Gastrocnemius medialis (tissue), 4 donors: ENCODE measurements at regions not wholly inside any gene's neighbourhood (a gene's known extent, or its start where the extent isn't known, plus 50 kb on each side); places are given as distances from the start of the nearest gene placed in this dataset.

ENCODE experiments used
- ATAC-seq, 2 donors: fragments of 150-250 bp; one replicate each; pipeline ENCODE4 v1.9.1; 2016
- DNase-seq, 2 donors: peaks; one replicate each; pipeline ENCODE4 v3.0.0-alpha.2; 2019
- H3K27ac ChIP-seq, 4 donors: fragments of 200-600 bp; sonication (generic); 1 replicate in 1 of 4; 2 replicates in 3 of 4; pipeline ENCODE4 v1.5.1; 2016 to 2018; ENCODE audit warnings: mild to moderate bottlenecking in 2 of 4, moderate library complexity in 1 of 4
- H3K27me3 ChIP-seq, 3 donors: fragments of 200-600 bp; sonication (generic) in 2 of 3; 1 replicate in 1 of 3; 2 replicates in 2 of 3; pipeline versions ENCODE4 v1.5.1 to v1.6.0; 2016 to 2019; ENCODE audit warnings: mild to moderate bottlenecking in 1 of 3, moderate library complexity in 1 of 3
- H3K36me3 ChIP-seq, 2 donors: fragments of 200-600 bp; sonication (generic) in 1 of 2; one replicate each; pipeline ENCODE4 v1.5.1; 2017 to 2018
- H3K4me1 ChIP-seq, 2 donors: fragments of 200-600 bp; sonication (generic) in 1 of 2; one replicate each; pipeline ENCODE4 v1.5.1; 2016 to 2017; ENCODE audit warnings: mild to moderate bottlenecking in 2 of 2
- H3K4me3 ChIP-seq, 4 donors: fragments of 200-600 bp; sonication (generic) in 3 of 4; 1 replicate in 1 of 4; 2 replicates in 3 of 4; pipeline ENCODE4 v1.5.1; 2016 to 2019; ENCODE audit warnings: mild to moderate bottlenecking in 2 of 4
- H3K9me3 ChIP-seq, 3 donors: fragments of 200-600 bp; sonication (generic) in 2 of 3; 1 replicate in 1 of 3; 2 replicates in 2 of 3; pipeline ENCODE4 v1.5.1; 2016 to 2019
- POLR2A ChIP-seq, 2 donors: fragments of 450-650 bp; IDR thresholded peaks; one replicate each; pipeline ENCODE4 v1.6.1; 2017; ENCODE audit warnings: antibody characterized with exemption in 2 of 2, mild to moderate bottlenecking in 2 of 2, moderate library complexity in 2 of 2
- in situ Hi-C, 4 donors: fragments of 200-750 bp; cut with MboI; loops; one replicate each; pipeline versions ENCODE4 v1.15.0 to v1.8.0; 2017; ENCODE audit warnings: low sequenced_read_pairs in 4 of 4
- intact Hi-C: fragments of 100-400 bp; cut with DNase I; formaldehyde crosslinking; loops from one replicate; pipeline ENCODE4 v1.15.1; 2023; ENCODE audit warnings: low total_unique reads
- TF ChIP-seq, protein P1 (sequence below), 5 experiments: fragments of 450-650 bp in 3 of 5; fragments of 200-600 bp in 2 of 5; sonication (generic) in 2 of 5; IDR thresholded peaks in 4 of 5; conservative IDR thresholded peaks in 1 of 5; 1 replicate in 4 of 5; 2 replicates in 1 of 5; pipeline ENCODE4 v1.5.1; 2016 to 2019; ENCODE audit warnings: antibody characterized with exemption in 5 of 5, mild to moderate bottlenecking in 3 of 5, moderate library complexity in 3 of 5

DNA sequence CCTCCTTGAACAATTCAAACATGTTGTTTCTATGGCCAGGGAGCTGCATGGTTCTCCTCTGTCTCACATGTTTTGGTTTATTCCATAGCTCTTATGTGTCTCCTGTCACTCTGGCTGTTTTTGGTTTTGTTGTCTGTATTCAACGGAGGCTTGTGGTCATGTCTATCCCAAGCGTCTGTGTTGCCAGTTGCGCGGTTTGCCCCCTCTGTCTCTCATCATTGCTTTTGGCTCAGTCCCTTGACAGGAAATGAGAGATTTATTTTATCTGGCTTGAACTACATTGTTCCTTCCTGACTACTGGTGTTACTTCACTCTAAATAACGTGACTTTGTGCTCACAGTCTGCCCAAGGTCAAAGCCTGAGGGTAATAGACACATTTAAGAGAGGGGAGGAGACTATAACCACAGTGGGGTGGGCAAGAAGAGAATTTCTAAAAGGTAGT is 96.4 kb upstream of the SOX5 start:
- no peak overlapping the region for H3K4me3 ChIP-seq
- H3K27ac ChIP-seq: no peak overlapping the region
- no peak for TF ChIP-seq POLR2A (IDR thresholded peaks at IDR 0.05)
- TF ChIP-seq, protein P1, sequence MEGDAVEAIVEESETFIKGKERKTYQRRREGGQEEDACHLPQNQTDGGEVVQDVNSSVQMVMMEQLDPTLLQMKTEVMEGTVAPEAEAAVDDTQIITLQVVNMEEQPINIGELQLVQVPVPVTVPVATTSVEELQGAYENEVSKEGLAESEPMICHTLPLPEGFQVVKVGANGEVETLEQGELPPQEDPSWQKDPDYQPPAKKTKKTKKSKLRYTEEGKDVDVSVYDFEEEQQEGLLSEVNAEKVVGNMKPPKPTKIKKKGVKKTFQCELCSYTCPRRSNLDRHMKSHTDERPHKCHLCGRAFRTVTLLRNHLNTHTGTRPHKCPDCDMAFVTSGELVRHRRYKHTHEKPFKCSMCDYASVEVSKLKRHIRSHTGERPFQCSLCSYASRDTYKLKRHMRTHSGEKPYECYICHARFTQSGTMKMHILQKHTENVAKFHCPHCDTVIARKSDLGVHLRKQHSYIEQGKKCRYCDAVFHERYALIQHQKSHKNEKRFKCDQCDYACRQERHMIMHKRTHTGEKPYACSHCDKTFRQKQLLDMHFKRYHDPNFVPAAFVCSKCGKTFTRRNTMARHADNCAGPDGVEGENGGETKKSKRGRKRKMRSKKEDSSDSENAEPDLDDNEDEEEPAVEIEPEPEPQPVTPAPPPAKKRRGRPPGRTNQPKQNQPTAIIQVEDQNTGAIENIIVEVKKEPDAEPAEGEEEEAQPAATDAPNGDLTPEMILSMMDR (IDR thresholded peaks at IDR 0.05 in 4 of 5, conservative IDR thresholded peaks at IDR 0.05 in 1 of 5): no peak
- H3K27me3 ChIP-seq: no peaks in the 10 kb centered on the region
- no peaks in the 10 kb centered on the region for H3K4me1 ChIP-seq
- DNase-seq: no peak
- intact Hi-C loops: no loop called here
- in situ Hi-C loops: no loop called here
- no peaks in the 10 kb centered on the region for H3K9me3 ChIP-seq
- H3K36me3 ChIP-seq: no peaks in the 10 kb centered on the region
- ATAC-seq: no peak

GRCh38 chr12:24044941-24045703 is 95.7 kb upstream of the SOX5 start:
- DNase-seq (no peak), ATAC-seq (no peak)
- in situ Hi-C loops (no loop called here), intact Hi-C loops (no loop called here)
- Histone ChIP-seq H3K9me3 (no peaks in the 10 kb centered on the region), H3K4me3 (no peak overlapping the region), H3K36me3 (no peaks in the 10 kb centered on the region), H3K27me3 (no peaks in the 10 kb centered on the region), H3K4me1 (no peaks in the 10 kb centered on the region), H3K27ac (no peak overlapping the region)
- TF ChIP-seq, protein P1 (IDR thresholded peaks at IDR 0.05 in 4 of 5, conservative IDR thresholded peaks at IDR 0.05 in 1 of 5): no peak

GRCh38 chr12:24042651-24043050 is 93.2 kb upstream of the SOX5 start:
- in situ Hi-C loops: no loop called here
- no peaks in the 10 kb centered on the region for H3K27me3 ChIP-seq
- no peak for TF ChIP-seq POLR2A (IDR thresholded peaks at IDR 0.05)
- TF ChIP-seq, protein P1 (IDR thresholded peaks at IDR 0.05 in 4 of 5, conservative IDR thresholded peaks at IDR 0.05 in 1 of 5): no peak

GRCh38 chr12:24039113-24039525 is 89.6 kb upstream of the SOX5 start:
- ATAC-seq: peak in 1 of 2 donors; percentile 36
- in situ Hi-C loops: no loop called here
- TF ChIP-seq, protein P1 (IDR thresholded peaks at IDR 0.05 in 4 of 5, conservative IDR thresholded peaks at IDR 0.05 in 1 of 5): no peak
- no peak for TF ChIP-seq POLR2A (IDR thresholded peaks at IDR 0.05)
- intact Hi-C loops: no loop called here
- H3K36me3 ChIP-seq: no peaks in the 10 kb centered on the region
- H3K27ac ChIP-seq: no peak overlapping the region
- H3K4me1 ChIP-seq: no peaks in the 10 kb centered on the region
- no peaks in the 10 kb centered on the region for H3K9me3 ChIP-seq
- no peak for DNase-seq
- no peak overlapping the region for H3K4me3 ChIP-seq
- no peaks in the 10 kb centered on the region for H3K27me3 ChIP-seq

More at GRCh38 chr12:24042651-24043050, 93.2 kb upstream of the SOX5 start:
- H3K4me3 ChIP-seq: no peak overlapping the region
- no peak for DNase-seq
- ATAC-seq: no peak
- intact Hi-C loops: no loop called here
- no peaks in the 10 kb centered on the region for H3K9me3 ChIP-seq
- no peaks in the 10 kb centered on the region for H3K36me3 ChIP-seq
- H3K27ac ChIP-seq: no peak overlapping the region
- H3K4me1 ChIP-seq: no peaks in the 10 kb centered on the region
